Gastroesophageal sphincter (tissue), 3 donors: ENCODE measurements at regions not wholly inside any gene's neighbourhood (a gene's known extent, or its start where the extent isn't known, plus 50 kb on each side); places are given as distances from the start of the nearest gene placed in this dataset.

Source experiments
- POLR2A ChIP-seq, 2 donors: fragments of 450-650 bp; IDR thresholded peaks; one replicate each; pipeline ENCODE4 v1.6.1; 2017; ENCODE audit warnings: antibody characterized with exemption in 2 of 2, mild to moderate bottlenecking in 2 of 2, moderate library complexity in 1 of 2
- POLR2AphosphoS5 ChIP-seq: sonication (generic); formaldehyde crosslinking; IDR thresholded peaks from one replicate; pipeline ENCODE4 v1.6.1; 2017; ENCODE audit warnings: antibody characterized with exemption
- TF ChIP-seq, protein P1 (sequence below), 4 experiments: fragments of 200-600 bp in 2 of 4; fragments of 450-650 bp in 2 of 4; sonication (generic) in 1 of 4; IDR thresholded peaks; one replicate each; pipeline ENCODE4 v1.5.1; 2017 to 2019; ENCODE audit warnings: antibody characterized with exemption in 4 of 4, mild to moderate bottlenecking in 2 of 4, moderate library complexity in 2 of 4

DNA sequence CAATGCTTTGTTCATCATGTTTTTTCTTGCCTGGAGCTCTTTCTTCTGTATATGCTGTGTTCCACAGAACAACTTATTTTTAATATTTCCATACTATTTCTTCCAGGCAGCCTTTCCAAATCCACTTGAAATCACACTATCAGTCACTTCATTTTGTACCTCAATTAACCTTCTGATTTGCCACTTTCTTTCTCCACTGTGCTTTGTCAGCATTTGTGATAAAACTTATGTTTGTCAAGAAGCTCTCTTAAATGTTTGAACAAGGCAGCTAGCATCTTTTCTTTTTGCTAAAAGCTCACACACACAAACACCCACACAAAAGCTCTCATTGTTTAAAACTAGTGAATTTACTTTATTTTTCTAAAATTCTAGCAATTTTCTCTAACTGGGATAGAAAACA lies 2014.7 kb upstream of the RAG2 start:
- TF ChIP-seq, protein P1, sequence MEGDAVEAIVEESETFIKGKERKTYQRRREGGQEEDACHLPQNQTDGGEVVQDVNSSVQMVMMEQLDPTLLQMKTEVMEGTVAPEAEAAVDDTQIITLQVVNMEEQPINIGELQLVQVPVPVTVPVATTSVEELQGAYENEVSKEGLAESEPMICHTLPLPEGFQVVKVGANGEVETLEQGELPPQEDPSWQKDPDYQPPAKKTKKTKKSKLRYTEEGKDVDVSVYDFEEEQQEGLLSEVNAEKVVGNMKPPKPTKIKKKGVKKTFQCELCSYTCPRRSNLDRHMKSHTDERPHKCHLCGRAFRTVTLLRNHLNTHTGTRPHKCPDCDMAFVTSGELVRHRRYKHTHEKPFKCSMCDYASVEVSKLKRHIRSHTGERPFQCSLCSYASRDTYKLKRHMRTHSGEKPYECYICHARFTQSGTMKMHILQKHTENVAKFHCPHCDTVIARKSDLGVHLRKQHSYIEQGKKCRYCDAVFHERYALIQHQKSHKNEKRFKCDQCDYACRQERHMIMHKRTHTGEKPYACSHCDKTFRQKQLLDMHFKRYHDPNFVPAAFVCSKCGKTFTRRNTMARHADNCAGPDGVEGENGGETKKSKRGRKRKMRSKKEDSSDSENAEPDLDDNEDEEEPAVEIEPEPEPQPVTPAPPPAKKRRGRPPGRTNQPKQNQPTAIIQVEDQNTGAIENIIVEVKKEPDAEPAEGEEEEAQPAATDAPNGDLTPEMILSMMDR (IDR thresholded peaks at IDR 0.05) = no peak
- TF ChIP-seq POLR2A (IDR thresholded peaks at IDR 0.05) (no peak), POLR2AphosphoS5 (no peak)
